ENCODE measurements at regions not wholly inside any gene's neighbourhood (a gene's known extent, or its start where the extent isn't known, plus 50 kb on each side); places are given as distances from the start of the nearest gene placed in this dataset.
"Not testable (repeated sequence)": the region's sequence is repeated elsewhere in the genome, so short reads cannot be mapped to it uniquely, and the experiment has no call there.

DNA sequence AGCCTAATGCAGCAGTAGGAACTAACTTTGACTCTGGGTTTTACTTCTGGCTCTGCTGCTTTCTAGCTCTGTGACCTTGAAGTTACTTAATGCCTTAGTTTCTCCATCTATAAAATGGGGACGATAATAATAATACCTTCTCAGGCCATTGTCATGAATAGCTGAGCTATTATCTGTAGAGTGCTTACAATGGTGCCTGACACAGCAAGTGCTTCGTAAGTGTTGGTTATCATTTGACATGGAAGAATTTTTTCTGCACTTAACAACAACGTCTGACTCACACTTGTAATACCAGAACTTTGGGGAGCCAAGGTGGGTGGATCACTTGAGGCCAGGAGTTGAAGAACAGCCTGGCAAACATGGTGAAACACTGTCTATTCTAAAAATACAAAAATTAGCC lies 140.5 kb downstream of the ARL4A start:
- no peak for DNase-seq (ENCODE audit: low read depth in 2 of 2)

DNA sequence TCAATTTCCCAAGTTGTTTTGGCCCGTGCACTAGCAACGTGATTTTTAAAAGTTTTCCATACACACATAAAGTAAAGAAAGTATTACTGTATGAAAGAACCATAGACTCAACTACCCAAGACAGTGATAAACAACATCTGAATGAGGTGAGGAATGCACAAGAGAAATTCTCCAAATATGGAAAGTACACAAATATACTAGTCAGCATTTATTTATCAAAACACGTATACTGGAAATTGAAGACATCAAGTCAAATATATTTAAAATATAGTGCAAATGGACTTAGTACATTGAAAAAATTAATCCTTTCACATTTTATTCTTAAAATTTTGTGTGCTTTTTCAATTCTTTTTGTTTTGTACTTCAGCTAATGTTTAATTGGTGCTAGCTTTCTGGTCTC lies 143.6 kb downstream of the ARL4A start:
- DNase-seq (ENCODE audit: low read depth in 2 of 2): no peak

DNA sequence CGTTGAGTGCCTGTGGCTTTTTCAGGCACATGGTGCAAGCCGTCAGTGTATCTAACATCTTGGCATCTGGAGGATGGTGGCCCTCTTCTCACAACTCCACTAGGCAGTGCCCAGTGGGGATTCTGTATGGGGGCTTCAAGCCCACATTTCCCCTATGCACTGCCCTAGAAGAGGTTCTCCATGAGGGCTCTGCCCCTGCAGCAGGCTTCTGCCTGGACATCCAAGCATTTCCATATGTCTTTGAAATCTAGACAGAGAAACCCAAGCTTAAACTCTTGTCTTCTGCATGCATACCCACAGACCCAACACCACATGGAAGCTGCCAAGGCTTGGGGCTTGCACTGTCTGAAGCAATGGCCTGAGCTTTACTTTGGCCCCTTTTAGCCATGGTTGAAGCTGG lies 146.4 kb downstream of the ARL4A start:
- DNase-seq (ENCODE audit: low read depth in 2 of 2): no peak

DNA sequence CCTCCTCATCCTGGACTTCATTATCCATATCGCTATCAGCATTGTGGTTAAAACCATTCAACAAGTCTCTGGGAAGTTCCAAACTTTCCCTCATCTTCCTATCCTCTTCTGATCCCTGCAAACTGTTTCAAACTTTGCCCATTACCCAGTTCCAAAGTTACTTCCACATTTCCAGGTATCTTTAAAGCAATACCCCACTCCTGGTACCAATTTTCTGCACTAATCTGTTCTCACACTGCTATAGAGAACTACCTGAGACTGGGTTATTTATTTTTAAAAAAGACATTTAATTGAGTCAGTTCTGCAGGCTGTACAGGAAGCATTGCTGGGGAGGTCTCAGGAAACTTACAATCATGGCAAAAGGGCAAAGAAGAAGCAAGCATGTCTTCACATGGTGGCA lies 147.3 kb downstream of the ARL4A start:
- no peak for DNase-seq (ENCODE audit: low read depth in 2 of 2)

DNA sequence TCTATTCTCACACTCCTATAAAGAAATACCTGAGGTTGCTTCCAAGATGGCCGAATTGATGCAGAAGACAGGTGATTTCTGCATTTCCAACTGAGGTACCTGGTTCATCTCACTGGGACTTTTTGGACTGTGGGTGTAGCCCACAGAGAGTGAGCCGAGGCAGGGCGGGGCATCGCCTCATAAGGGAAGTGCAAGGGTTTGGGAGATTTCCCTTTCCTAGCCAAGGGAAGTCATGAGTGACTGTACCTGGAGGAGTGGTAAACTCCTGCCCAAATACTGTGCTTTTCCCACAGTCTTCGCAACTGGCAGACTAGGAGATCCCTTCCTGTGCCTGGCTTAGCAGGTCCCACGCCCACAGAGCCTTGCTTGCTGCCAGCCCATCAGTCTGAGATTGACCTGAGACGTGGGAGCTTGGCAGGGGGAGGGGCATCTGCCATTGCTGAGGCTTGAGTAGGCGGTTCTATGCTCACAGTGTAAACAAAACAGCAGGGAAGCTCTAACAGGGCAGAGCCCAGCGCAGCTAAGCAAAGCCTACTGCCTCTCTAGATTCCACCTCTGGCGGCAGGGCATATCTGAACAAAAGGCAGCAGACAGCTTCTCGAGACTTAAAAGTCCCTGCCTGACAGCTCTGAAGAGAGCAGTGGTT lies 152.2 kb downstream of the ARL4A start:
- DNase-seq (ENCODE audit: low read depth in 2 of 2): no peak

DNA sequence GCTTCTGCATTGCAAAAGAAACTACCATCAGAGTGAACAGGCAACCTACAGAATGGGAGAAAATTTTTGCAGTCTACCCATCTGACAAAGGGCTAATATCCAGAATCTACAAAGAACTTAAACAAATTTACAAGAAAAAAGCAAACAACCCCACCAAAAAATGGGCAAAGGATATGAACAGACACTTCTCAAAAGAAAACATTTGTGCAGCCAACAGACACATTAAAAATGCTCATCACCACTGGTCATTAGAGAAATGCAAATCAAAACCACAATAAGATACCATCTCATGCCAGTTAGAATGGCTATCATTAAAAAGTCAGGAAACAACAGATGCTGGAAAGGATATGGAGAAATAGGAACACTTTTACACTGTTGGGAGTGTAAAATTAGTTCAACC lies 157.3 kb downstream of the ARL4A start:
- not testable (repeated sequence) for DNase-seq (ENCODE audit: low read depth in 2 of 2)

DNA sequence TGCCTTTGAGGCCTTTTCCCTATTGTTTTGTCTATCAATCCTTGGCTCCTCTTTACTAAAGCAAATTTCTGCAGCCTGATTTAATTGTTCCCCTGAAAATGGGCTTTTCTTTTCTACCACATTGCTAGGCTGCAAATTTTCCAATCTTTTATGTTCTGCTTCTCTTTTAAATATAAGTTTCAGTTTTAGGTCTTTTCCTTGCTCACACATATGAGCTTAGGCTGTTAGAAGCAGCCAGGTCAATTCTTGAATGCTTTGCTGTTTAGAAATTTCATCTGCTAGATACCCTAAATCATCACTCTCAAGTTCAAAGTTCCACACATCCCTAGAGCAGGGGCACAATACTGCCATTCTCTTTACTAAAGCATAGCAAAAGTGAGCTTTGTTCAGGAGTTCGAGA lies 159.6 kb downstream of the ARL4A start:
- DNase-seq (ENCODE audit: low read depth in 2 of 2): no peak

DNA sequence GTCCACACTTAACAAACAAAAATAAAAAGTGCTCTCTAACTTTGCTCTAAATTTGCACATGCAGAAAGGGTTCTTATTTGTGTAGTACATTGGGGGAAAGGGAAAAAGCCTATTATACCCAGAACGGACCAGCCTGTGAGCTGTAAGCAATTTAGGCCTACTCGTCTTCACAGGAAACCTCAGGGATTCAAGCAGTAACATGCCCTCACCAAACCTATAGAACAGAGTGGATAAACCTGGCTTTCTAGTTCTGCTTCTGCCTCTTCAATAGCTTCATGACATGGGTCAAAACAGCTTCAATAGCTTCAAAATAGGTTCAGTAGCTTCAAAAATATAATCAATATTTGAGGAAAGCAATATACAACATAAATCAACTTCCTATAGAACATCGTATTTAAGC lies 163.7 kb downstream of the ARL4A start:
- no peak for DNase-seq (ENCODE audit: low read depth in 2 of 2)

DNA sequence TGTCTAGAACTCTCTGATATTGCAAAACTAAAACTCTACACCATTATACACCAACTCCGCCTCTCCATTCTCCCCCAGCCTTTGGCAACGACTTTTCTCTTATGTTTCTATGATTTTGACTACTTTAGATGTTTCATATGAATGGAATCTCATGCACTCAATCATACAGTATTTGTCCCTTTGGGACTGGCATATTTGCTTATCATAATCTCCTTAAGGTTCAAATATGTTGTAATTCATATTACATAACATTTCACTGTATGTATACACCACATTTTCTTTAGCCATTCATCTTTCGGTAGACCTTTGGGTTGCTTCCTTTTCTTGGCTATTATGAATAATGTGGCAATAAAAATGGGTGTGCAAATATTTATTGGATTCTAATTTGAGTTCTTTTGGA lies 164.4 kb downstream of the ARL4A start:
- no peak for DNase-seq (ENCODE audit: low read depth in 2 of 2)

DNA sequence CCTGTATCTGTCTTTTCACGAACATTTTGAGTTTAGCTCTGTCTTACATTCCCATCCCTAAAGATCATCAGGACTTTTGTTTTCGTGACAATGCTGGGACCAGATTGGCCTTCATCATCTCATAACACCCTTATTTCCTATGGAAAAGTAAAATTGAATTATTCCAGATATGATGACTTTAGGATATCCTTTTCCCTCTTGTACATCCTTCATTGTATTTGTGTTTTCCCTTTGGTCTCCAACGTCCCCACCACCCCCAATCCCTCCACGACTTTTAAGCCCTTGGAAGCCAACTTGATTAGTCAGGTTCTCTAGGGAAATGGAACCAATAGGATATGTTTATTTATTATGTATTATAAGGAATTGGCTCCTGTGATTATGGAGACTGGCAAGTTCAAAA lies 167.6 kb downstream of the ARL4A start:
- no peak for DNase-seq (ENCODE audit: low read depth in 2 of 2)

DNA sequence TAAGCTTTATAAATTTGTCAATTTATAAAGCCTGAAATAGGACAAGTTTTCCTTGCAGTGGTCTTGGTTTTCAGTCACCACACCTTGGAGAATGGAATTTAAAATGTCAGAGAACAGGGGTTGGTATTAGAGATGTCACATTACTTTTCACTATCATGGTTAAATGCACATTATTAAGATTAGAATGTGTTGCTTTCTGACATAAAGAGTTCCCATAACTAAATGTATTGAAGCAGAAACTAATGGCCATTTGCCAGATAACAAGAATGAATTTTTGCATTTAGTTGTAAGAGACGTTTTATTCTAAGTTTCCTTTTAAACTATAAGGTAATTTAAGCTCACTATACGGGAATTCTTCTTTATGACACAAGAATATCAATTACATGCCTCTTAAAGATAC lies 172.3 kb downstream of the ARL4A start:
- no peak for DNase-seq (ENCODE audit: low read depth in 2 of 2)

DNA sequence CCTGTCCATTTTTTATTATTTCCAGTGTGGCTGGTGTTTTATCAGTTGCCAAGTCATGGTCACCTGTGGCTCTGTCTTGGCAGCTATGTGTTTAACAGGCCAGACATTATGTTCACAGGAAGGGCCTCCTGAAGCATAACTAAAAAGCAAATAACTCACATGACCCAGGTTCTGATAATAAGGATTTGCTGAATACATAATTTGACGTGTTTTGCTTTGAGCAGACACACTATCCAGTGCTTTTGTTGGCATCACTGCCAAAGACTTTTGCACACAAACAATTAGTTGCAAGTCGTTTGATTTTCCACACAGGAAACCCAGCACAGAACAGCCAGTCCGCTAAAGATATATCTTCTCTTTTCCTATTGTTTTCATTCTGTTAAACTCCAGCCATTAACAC lies 173.6 kb downstream of the ARL4A start:
- no peak for DNase-seq (ENCODE audit: low read depth in 2 of 2)

DNA sequence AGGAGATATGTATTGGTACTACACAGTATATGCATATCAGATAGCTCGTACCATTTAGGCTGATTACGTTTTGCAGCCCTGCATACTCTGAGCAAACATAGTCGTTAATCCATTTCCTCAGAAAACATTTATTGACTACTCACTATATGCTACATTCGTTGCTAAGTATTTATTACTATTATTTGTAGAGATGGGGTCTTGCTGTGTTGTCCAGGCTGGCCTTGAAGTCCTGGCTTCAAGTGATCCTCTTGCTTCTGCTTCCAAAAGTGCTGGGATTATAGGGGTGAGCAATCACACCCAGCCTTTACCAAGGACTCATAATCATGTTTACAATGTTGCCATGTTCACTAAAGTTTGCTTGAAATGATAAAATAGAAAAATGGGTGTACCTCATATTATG lies 174.7 kb downstream of the ARL4A start:
- DNase-seq (ENCODE audit: low read depth in 2 of 2): no peak

DNA sequence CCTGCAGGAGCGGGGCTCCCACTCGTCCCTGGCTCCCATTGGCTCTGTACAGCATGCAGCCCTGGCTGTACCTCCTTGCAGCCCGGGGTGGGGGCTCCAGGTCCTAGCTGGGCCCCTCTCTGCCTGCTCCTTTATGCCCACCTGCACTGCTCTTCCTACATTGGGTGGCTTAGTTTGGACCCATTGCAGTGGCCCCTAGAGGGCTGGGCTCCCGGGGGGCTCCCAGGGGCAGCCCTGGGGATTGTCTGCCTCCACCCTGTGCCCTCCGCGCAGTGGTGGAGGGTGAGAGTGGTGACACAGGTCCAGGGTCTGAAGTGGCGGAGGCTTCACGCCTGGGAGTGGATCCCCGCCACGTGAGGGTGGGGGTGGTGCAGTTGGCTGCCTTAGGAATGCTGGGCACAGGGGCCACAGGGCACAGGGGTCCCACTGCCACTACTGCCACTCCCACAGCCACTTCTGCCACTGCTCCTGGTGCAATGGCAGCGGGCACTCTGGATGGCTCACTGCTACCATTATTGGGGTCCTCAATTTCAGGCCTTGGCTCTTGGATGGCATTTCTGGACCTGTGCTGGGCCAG lies 177.1 kb downstream of the ARL4A start:
- no peak for DNase-seq (ENCODE audit: low read depth in 2 of 2)

DNA sequence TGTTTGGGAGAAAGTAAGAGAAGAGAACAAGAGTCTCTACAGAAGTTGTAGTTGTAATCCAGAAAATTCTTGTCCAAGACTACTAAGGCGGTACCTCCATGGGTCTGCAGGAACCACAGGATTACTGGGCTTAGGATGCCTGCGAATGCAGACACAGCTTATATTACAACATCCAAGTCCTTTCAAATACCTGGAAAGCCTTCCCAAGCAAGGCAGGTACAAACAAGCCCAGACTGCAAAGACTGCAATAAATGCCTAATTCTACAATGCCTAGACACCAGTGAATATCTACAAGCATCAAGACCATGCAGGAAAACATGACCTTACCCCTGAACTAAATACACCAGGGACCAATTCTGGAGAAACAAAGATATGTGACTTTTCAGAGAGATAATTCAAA lies 178.2 kb downstream of the ARL4A start:
- no peak for DNase-seq (ENCODE audit: low read depth in 2 of 2)

DNA sequence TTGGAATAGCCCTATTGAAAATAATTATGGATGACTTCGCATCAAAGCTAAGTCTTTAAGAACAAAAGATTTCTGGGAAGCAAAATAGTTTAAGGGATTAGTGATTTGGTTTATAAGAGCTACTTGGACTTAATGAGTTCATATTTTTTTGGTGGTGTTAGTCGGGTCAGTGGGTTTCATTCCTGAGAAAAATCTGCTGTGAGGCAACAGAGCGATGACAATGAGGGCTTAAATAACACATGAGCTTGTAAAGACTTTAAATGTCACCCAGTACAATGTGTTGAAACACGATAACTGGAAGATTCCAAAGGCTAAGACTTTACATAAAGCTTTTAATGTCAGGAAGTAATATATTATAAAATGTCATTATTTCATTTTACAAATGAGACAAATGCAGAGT lies 178.8 kb downstream of the ARL4A start:
- DNase-seq (ENCODE audit: low read depth in 2 of 2): no peak

DNA sequence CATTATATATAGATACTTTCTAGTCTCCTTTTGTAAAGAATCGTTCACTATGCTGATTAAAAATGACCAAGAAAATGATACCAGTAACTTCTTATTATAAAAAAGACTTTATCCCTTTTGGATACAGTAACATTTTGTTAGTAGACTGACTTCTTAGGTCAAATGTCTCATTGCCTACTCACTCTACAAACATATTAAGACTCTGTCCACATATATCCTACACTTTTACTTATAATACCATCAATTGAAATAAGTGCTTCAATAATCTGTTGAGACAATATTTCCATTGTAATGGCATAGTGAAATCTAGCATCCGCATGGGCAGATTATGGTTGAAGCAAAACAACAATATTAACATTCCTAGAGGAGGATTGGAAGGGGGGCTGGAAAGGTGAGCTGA lies 180.6 kb downstream of the ARL4A start:
- DNase-seq (ENCODE audit: low read depth in 2 of 2): no peak

DNA sequence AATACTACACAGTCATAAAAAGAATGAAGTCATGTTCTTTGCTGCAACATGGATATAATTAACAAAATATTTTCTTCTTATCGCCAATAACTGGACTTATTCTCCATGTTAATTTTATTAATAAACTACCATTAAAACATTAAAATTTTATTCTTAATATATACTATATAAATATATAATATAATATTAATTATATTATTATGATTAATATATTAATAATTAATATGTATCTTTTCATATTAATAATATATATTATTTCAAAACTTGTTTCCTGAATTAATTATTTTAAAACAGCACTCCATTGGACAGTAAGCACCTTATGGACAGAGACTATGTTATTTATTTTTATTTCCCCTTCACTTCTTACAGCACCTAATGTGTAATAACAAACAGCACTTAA lies 182.8 kb downstream of the ARL4A start:
- DNase-seq (ENCODE audit: low read depth in 2 of 2): no peak

DNA sequence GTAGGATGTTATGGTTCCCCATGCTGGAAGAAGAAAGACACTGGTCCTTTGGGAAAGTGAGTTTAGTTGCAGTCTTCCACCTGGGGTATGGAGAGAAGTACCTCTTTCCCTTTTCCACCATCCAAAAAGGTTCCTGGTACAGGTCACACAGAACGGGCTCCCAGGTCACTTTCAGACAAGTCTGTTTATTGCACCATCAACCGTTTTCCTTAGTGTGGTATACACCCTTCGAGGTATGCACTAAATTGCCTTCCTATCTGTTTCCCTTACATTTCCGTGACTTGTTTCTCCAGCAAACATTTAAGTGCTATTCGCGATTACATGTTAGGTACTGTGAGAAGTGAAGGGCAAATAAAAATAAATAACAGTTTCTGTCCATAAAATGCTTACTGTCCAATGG lies 185.1 kb downstream of the ARL4A start:
- no peak for DNase-seq (ENCODE audit: low read depth in 2 of 2)

DNA sequence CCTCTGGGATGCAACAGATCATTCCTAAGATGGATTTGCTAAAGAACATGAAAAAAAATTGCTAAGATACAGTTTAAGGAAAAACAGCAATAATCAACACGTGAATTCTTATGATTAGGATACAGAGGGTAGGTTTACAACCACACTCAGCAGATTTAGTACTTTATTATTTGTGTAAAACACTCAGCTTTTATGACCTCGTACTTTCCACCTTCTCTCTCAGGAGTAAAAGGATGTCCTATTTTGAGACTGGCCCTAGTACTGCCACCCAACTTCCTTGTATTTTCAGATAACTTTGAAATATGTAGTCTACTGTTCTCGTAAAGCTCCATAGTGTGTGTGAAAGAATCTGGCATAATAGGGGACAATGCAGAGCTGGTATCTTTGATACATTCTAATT lies 186.1 kb downstream of the ARL4A start:
- DNase-seq (ENCODE audit: low read depth in 2 of 2): no peak

DNA sequence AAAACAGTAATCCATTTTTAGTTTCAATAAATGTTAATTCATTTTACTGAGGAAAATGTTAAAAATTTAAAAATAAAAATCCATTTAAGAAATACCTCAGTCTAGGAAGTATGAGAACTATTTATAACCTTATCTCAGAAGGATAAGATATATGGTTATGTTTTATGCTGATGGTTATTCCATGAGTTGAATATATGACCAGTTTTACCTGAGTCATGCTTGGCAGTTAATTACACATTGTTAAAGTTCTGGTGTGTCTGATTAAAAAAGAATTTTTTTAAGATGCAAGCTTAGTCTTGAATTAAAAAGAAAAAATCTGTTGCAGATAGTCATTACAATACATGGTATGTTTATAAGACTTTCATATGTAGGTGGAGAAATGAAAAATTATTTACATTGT lies 191.7 kb downstream of the ARL4A start:
- DNase-seq (ENCODE audit: low read depth in 2 of 2): no peak

DNA sequence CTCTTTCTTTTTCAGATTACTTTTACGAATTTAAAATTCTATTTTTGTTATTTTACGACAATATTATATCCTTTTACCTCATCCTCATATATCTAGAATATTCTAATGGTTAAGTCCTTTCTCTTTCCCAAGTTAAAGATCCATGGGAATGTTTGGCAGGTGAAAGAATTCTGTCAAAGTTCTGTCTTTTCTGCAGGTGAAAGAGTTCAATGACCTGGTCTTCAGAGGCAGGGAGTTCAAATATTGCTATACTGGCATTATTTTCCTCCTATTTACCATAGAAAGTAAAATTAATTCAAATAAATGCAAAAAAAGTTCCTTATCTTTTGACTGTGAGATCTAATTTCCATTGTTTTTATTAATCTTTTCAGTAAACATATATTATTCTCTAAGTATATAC lies 194.3 kb downstream of the ARL4A start:
- no peak for DNase-seq (ENCODE audit: low read depth in 2 of 2)

DNA sequence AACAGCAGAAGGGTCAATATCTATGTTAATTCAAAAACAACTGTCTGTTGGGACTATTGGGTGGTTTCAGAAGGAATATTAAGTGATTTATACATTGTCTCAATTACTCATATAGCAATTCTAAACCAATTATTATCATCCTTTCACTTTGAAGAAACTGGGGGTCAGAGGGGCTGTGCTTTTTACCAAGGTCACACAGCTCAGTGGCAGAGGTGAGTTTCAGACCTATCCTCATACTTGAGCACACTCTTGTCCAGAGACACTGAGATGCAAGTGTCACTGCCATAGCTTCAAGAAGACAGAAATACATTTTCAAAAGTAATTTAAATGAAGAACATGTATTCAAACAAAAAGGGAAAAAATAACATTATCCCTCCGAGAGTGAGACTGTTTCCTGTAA lies 195.3 kb downstream of the ARL4A start:
- DNase-seq (ENCODE audit: low read depth in 2 of 2): no peak

DNA sequence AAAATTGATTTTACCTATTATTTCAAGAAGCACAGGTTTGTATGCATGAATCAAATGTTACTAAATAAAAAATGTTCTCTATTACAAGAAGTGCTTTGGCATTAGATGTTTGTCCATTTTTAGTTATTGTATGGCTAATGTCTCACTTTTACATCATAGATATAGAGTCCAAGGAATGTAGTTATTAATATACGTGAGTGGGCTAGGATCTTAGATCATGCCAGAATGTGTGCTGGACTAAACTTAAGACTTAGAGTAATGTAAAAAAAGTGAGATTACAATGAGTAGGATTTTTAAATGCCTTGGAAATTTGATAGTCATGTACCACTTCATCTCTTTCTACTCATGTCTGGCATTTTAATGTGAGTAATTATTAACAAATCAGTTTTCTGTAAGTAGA lies 196.6 kb downstream of the ARL4A start:
- no peak for DNase-seq (ENCODE audit: low read depth in 2 of 2)

All from fibroblast of skin of left biceps (primary cell).